NCI-H187 treated with DMSO at 0.1 percent for 48 hours (cell line): ENCODE measurements at regions not wholly inside any gene's neighbourhood (a gene's known extent, or its start where the extent isn't known, plus 50 kb on each side); places are given as distances from the start of the nearest gene placed in this dataset.

ENCODE experiments used
- DNase-seq: peaks from one replicate; lab custom pipeline; 2025; lab: John Stamatoyannopoulos, UW

DNA sequence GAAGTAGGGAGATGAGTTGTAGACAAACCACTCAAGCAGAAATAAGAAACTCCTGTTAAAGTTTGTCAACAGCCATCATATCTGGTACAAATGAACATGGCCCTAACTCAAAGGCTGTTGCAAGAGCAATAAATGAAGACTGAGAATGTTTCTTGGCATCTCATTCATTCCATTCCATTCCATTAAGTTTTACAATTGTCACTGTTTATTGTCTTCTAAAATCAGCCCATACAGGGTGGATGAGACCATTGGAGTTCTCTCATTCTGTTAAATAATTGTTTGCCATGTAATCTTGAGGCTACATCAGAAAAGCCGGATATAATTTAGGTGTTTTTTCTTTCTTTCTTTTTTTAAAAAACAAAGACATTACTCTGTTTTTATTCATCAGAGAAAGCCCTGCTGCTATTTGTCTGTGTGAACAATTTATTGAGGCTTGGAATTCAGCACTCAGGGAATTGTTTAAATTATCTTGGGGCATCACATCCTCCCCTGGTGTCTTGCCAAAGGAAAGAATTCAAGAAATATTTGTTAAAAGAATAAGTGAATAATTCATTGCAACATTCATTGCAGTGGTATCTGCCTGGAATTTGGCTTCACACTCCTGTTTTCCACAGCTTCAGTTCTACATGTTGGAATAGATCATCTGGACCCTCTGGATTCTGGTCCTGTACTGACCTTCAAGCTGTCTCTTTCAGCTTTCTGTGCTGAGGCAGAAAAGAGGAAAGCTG lies 604.5 kb downstream of the PLPP3 start:
- DNase-seq: no peak

DNA sequence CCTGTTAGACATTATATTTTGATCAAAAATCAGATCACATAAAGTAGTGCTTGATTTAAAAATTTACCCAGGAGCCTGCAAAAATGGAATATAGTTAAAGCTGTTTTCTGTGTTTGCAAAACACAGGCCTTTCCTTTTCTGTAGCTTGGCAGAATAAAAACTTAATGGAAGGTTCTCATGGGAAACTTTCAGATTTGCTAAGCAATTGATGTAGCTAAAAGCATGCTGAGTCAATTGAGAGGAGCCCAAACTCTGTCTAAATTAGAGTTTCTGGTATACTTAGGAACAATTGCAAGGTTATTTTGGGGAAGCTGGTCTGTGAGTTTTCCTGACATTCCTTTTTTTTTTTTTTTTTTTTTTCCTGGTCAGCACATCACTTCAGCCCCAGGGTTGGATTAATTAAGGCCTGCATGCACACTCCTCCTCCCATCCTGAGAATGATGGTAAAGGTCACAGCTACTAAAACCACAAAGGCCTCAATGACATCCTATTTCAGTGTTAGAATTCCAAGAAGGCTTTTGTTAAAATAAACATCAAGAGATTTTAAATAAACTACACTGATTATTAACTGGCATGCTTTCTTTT lies 608.7 kb downstream of the PLPP3 start:
- no peak for DNase-seq

DNA sequence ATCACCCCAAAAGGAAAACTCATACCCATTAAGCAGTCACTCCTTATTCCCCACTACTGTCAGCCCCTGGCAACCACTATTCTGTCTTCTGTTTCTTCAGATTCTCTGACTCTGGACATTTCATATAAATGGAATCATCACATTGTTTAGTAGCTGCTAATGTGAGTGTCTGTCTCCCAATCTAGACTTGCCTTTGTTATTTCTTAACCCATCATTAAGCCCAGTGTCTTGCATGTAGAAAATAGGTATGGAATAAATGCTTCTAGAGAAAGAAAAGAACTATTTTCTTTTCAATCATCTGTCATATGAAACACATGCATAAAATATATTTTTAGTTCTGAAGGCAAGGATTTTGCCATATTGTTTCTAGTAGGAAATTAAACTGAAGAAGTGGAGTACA lies 610.0 kb downstream of the PLPP3 start:
- no peak for DNase-seq

DNA sequence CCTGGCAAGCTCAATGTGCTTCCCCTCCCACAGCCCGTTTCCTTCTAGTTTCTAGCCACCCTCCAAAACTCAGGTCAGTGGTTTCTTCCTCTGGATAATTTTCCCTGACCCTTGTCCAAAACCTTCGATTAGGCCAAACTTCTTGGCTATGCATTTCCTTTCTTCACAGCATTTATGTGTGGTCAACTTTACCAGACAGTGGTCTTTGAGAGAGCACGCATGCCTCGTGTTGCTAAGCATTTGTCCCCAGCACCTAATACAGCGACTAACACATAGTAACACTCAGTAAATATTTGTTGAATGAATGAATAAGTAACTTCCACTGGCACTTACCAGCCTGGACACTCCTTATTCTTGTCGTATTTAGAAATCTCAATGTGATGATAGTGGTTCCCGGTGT lies 610.7 kb downstream of the PLPP3 start:
- no peak for DNase-seq

DNA sequence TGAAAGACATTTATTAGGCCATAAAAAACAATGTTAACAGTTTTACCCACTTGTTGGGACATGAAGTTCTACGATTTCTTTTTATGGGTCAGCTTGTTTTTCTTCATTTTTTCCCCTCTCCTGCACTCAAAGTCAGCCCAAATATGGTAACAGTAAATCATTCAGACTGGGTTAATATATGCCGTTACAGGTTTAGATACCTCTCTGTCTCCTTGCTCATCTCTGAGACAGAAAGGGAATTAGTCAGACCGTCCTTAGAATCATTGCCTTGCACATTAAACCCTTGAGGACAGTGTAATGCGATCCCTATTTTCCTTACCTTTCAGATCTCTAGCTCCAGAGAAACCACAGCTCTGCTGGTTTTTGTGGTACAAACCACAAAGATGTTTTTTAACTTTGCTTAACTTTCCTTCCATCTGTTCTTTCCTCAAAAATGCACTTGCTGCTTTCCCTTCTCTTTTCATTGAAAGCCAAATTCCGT lies 613.3 kb downstream of the PLPP3 start:
- no peak for DNase-seq

DNA sequence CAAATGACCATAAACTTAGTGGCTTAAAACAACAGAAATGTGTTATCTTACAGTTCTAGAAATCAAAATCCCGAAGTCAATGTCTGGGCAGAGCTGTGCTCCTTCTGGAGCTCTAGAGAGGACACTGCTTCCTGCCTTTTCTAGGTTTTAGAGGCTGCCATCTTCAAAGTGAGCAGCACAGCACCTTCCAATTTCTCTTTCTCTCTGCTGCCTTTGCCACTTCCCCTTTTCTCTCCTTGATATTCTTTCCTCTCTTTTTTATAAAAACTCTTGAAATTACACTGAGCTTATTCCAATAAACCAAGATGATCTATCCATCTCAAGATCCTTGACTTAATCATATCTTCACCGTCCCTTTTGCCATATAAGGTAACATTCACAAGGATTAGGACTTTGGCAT lies 616.9 kb downstream of the PLPP3 start:
- no peak for DNase-seq

DNA sequence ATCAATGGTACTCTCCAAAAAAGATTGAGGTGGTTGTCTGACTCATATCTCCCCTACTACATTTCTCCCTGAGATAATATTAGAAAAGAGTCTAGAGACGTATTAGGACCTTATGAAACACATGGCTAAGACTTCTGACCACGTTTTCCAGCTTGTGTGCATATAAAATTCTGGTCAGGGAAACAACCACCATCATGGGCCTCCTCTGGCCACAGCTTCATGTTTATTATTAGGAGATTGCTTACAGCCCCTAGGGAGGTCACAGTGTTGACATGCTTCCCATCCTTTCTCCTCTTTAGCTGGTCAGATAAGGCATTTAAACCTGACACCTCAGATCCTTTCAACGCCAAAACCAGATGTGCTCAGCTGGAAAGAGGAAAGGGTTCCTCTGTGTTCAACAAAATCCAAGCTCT lies 620.2 kb downstream of the PLPP3 start:
- no peak for DNase-seq

DNA sequence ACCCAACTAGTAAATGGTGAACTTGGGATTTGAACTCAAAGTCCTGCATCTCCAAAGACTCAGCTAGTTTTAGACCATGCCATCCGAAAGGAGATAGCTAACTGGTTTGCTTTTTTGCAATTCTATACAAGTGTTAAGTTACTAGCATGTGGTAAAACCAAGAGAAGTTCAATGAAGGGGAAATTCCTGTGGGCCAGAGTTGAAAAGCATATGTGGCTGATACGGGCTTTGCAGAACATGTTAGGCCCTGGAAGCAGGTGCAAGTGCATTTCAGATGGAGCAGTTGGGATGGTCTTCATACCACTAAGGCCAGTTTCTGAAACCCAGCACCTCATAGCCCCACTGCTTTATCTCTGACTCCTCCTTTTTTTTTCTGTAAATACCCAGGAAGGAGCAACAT lies 620.9 kb downstream of the PLPP3 start:
- no peak for DNase-seq

DNA sequence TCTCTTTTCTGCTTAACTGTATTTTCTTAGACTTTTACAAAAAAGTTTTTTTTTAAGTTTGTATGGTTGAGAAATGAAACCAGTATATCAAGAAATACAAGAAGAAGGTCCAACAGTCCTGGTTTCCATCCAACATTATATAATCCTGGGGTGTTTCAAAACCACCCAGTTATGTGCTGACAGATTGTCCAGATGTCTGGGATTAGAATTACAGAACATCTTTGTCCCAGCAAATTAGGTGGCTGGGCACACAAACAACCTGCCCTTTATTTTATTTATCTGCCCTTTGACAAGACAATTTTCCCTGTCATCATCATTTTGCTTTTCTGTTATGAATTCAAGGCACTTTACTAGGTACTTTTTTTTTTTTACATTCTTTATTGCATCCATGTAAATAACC lies 622.1 kb downstream of the PLPP3 start:
- DNase-seq: no peak

DNA sequence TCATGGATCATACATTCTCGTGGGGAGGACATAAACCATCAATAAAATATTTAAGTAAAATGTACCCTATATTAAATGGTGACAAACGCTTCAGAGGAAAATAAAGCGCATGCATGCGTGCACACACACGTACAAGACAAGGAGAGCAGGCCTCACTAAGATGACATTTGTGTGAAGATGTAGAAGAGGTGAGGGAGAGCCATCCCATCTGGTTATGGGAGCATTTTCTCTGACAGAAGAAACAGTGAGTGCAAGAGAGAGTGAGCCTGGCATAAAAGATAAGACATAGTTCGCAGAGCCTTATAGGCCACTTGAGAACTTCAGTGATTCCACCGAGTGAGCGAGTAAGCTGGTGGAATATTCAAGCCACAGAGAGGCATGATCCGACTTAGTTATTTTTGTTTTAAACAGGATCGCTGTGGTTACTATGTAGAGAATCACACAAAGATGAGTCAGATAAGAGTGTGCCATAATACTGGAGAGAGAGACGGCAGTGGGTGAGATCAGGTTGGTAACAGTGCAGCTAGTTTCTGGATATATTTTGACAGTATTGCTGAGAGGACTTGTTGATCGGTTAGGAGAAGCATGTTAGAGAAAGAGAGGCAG lies 624.2 kb downstream of the PLPP3 start:
- no peak for DNase-seq

DNA sequence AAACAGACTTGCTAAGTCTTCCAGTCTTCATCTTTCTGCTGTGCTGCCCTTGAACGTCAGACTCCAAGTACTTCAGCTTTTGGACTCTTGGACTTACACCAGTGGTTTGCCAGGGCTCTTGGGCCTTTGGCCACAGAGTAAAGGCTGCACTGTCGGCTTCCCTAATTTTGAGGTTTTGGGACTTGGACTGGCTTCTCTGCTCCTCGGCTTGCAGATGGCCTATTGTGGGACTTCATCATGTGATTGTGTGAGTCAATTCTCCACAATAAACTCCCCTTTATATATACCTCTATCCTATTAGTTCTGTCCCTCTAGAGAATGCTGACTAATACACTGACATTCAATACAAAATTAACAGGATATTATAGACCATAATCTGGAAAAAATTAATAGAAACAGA lies 628.1 kb downstream of the PLPP3 start:
- no peak for DNase-seq

DNA sequence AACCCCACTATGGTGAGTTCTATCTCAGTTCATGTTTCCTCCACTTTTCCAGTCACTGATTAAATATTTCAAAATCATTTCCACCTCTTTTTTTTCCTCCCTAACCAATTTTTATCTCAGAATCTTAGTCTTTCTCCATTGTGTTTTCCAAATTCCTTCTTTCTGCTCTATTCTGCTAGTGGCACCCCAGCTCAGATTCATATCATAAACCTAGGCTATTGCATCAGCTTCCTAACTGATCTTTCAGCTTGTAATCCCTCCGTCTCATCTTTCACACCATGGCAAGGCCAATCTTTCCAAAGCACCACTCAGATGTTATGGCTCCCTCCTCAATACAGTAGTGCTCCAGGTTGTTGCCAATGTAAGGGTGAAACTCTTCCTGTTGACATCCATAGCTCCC lies 631.9 kb downstream of the PLPP3 start:
- no peak for DNase-seq

DNA sequence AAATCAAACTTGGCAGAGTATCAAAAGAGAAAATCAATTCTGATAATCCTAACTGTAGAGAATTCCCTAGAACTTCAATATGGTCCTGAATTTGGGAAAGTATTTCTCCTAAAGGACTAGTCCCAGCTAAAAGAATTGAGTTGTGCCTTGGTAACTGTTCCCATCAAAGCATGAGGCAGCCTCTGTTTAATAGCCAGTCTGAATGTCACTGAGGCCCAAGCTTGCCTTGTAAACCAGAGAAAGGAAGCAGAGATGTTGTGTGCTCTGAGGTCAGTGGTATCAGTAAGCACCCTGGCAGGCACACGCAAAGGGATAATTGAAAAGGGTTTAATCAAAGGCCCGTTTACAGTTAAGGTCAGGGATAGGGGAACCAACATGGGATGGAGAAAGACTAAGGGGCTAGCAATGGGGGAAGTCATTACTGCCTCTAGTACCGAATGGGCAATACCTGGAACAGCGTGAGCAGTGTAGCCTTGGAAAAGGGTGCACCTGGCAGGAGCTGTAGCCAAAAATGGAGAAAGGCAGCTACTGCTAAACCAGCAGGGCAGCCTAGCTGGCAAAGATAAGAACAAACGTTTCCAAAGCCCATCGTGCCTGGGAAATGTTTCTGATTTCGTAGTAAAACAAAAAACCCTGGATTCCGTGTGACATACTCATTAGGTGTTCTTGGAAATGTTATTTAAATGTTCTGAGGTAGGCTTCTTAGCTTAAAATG lies 635.5 kb downstream of the PLPP3 start:
- no peak for DNase-seq

DNA sequence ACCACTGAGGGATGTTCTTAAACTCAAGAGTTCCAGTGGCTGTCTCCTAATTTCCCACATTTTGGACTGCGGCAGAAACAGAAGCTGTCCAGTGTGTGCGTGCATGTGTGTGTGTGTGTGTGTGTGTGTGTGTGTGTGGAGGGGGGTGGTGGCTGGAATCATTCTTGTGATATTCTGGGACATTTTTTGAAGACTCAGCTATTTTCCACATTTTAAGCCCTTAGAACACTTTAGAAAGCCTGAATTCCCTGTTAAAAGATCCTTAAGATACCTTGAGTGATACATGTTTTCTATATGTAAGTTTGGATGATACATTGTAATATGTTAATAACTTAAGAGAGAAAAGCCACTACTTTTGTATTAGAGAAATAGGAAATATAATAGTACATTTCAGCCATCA lies 636.4 kb downstream of the PLPP3 start:
- DNase-seq: no peak

DNA sequence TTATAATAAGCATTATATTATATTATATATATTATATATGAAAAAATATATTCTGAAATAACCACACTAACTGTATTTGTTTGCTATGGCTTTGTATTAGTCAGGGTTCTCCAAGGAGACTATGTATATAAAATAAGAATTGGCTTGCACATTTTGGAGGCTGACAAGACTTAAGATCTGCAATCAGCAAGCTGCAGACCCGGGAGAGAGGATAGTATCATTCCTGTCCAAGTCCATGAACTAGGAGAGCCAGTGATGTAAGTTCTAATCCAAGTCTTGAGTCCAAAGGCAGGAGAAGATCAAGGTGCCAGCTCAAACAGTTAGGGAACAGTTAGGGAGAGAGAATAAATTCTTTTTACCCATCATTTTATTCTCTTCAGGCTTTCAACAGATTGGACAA lies 639.5 kb downstream of the PLPP3 start:
- no peak for DNase-seq

DNA sequence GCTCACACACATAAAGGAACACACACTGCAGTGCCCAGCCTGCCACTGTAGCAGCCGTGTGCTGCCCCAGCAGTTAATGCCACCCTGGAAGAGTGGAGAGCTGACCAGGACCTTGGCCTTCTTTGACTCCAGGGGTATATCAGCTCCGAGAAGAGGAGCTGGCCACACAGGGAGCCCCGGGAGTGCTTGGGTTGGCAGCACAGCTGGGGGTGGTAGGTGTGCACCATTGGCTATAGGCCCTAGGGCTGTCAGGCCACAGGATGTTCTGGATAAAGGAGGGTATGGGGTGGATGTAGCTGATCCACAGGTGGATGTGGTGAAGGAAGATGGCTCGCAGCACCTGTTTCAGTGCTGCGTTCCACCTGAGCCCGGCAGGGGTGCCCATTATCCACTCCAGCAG lies 640.5 kb downstream of the PLPP3 start:
- no peak for DNase-seq

DNA sequence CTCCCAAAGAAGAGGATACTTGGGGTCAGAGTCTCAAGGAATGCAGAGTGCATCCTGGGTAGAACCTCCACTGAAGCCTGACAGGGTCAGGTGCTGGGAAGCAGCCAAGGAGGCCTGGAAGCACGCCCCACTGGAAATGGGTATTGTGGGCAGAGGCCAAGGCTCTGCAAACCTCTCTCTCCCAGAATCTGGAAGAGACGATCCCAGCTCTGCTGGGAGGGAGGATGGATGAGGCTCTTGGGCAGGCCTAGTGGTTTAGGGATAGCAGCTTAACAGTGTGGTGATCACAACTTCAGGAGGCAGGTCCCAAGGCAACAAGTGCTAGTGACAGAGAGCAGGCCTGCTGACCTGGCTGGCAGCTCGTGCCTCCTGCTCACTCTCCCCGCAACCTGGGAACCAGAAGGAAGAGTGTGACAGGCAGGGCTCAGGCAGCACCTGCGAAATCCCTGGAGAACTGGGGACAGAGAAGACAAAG lies 641.0 kb downstream of the PLPP3 start:
- DNase-seq: no peak

DNA sequence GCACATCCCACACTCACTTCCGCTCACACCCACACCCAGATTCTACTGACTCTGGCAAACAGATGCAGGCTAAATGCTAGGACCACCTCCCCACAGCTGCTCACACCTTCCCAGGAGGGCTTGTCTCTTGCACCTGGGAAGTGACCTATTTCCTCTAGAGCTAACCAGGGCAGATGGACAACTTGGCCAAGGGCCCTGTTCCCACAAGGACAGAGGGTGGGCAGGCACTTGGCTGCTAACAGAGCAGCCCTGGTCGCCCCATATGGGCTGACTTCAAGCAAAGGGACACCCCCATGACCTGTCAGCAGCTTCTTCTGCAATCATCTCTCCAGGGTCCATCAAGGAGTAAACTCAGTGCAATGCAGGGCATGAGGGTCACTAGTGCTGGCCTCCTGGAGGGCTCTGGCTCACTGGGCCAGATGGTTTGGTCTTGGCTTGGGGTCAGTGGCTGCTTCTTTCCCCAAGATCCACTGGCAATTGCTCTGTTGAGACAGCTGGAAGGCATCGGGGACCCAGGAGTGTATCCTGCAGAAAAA lies 641.5 kb downstream of the PLPP3 start:
- no peak for DNase-seq

DNA sequence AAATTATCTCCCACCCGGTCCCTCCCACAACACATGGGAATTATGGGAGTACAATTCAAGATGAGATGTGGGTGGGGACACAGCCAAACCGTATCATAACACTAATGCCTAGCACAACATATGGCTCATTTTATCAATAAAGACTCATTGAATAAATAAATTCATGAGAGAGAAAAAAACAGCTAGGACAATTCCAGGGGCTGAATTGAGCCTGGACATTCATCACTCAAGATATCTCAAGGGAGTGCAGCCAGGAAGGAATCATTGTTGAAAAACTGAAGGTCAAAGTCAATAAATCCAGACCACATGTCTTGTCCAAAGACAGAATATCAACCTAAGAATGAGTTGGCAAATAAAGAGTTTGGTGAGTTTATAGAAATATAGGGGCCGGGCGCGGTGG lies 644.1 kb downstream of the PLPP3 start:
- DNase-seq: no peak

DNA sequence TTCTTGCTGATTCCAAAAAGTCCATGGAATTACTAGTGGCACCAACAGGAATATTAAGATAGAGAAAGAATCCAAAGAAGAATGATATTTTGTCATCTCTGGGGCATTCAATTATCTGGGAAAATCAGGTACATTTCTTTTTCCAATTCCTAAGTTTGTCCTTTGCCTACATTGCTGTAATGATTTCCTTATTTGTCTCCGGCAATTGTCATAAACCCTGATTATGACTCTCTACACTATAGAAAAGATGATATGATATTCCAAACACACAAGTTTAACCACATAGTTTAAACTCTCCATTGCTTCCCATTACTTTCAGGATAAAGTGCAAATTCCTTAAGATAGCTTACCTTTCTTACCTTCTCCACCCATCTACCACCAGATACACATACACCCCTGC lies 647.0 kb downstream of the PLPP3 start:
- DNase-seq: no peak

DNA sequence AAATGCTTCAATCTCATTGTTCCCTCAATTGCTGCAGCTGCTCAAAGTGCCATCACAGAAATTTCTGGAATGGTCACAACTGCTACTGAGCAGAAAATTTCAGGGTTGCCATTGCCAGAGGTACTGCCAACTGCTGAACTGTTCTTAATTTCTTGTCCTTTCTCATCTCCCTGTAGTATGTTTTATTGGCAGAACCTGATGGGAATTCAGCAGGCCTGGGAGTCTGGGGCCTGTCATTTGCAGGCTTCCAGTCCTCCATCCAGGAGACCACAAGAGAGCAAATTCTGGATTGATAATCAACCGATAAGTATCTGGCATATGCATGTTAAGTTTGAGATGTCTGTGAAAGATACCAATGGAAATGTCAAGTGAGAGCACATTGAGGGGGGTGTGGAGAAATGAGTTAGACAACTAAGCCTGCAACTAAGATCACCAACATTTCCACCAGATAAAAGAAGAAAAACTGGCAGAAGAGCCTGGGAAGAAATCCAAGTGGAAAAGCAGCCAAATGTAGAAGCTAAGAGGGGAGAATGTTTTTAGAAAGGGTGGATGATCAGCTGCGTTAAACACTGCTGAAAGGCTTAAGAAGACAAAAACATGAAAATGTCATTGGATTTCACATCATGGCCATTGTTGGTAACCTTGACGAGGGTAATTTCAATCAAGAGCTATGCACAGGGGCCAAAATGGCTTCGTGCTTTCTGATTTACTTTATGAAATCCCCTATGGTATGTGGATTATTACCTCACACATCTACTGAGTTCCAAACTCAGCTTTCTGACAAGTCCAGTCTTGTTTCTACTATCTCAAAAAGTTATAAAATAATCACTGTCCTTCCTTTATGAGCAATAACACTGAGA lies 648.1 kb downstream of the PLPP3 start:
- DNase-seq: no peak

DNA sequence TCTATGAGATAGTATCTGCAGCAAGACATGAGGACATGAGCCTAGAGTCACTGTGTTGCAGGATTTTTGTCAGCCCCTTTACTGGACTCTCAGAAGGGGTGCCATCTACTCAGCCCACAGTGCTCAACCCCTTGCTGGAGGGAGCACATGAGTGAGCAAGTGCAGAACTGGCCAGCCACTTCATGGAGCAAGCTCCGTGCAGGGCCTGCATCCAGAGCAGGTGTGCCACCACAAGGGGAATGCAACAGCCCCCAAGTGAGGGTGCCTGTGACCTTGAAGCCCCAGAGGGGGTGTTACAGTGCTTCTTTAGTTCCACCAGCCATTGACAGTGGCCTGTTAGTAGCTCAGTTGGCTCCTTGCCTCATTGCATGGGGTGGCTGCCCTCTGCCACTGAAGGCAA lies 649.7 kb downstream of the PLPP3 start:
- no peak for DNase-seq
